HEK293 (cell line): ENCODE measurements at regions not wholly inside any gene's neighbourhood (a gene's known extent, or its start where the extent isn't known, plus 50 kb on each side); places are given as distances from the start of the nearest gene placed in this dataset.

ENCODE experiments used
- CTCF ChIA-PET: fragments of 350-600 bp; formaldehyde crosslinking; extraction: SDS; loops from one replicate; lab custom pipeline; 2021; ENCODE audit warnings: antibody characterized with exemption; lab: Yijun Ruan, JAX
- POLR2A ChIA-PET: fragments of 300-600 bp; formaldehyde crosslinking; extraction: SDS; loops from one replicate; lab custom pipeline; 2020; ENCODE audit warnings: antibody characterized with exemption, inconsistent platforms; lab: Yijun Ruan, JAX
- H3K27ac ChIP-seq: fragments of 200-500 bp; sonication (Bioruptor generic); 2 replicates; pipeline ENCODE4 v1.5.1; 2014; ENCODE audit warnings: low read depth, low read length, control low read depth, inconsistent platforms; ENCODE audit errors: extremely low read depth
- H3K36me3 ChIP-seq, 2 experiments: fragments of 200-500 bp in 1 of 2; sonication (Bioruptor generic) in 1 of 2; 1 replicate in 1 of 2; 2 replicates in 1 of 2; pipeline ENCODE4 v1.5.1; 2014 to 2017; ENCODE audit warnings: inconsistent platforms in 2 of 2, low read length in 2 of 2; ENCODE audit not compliant: control insufficient read depth in 2 of 2, insufficient read depth in 1 of 2
- H3K4me1 ChIP-seq: fragments of 200-500 bp; sonication (Bioruptor generic); 2 replicates; pipeline ENCODE4 v1.5.1; 2014; ENCODE audit warnings: mild to moderate bottlenecking, low read length, inconsistent platforms; ENCODE audit not compliant: control insufficient read depth, insufficient read depth
- H3K4me3 ChIP-seq: 2 replicates; pipeline ENCODE4 v1.5.1; 2011; ENCODE audit warnings: low read depth, mild to moderate bottlenecking, control low read depth, low read length, moderate library complexity
- H3K9me3 ChIP-seq: fragments of 200-500 bp; sonication (Bioruptor generic); 2 replicates; pipeline ENCODE4 v1.5.1; 2014; ENCODE audit warnings: low read depth, low read length, inconsistent platforms; ENCODE audit not compliant: control insufficient read depth, insufficient read depth
- GLI4 ChIP-seq: fragments of 450-650 bp; formaldehyde crosslinking; IDR thresholded peaks from 2 replicates; pipeline ENCODE4 v1.5.1; 2016; ENCODE audit warnings: missing biosample characterization, missing genetic modification characterization
- KLF10 ChIP-seq: fragments of 450-650 bp; IDR thresholded peaks from 2 replicates; pipeline ENCODE4 v1.5.1; 2018; ENCODE audit warnings: missing biosample characterization, mild to moderate bottlenecking, missing genetic modification characterization
- MYNN ChIP-seq: fragments of 450-650 bp; formaldehyde crosslinking; IDR thresholded peaks from 2 replicates; pipeline ENCODE4 v1.5.1; 2016; ENCODE audit warnings: missing biosample characterization, missing genetic modification characterization, borderline replicate concordance
- OSR2 ChIP-seq: fragments of 450-650 bp; formaldehyde crosslinking; IDR thresholded peaks from 2 replicates; pipeline ENCODE4 v1.5.1; 2016; ENCODE audit warnings: missing biosample characterization, missing genetic modification characterization
- RBAK ChIP-seq: fragments of 450-650 bp; formaldehyde crosslinking; IDR thresholded peaks from 2 replicates; pipeline ENCODE4 v1.5.1; 2016; ENCODE audit warnings: missing biosample characterization, missing genetic modification characterization
- SETDB1 ChIP-seq: IDR thresholded peaks from one replicate; pipeline ENCODE4 v1.6.1; 2017; ENCODE audit warnings: mild to moderate bottlenecking, low read length, moderate library complexity, mixed read lengths; ENCODE audit not compliant: insufficient read length
- ZBTB17 ChIP-seq: fragments of 450-650 bp; formaldehyde crosslinking; IDR thresholded peaks from 2 replicates; pipeline ENCODE4 v1.5.1; 2016; ENCODE audit warnings: missing biosample characterization, missing genetic modification characterization
- ZNF10 ChIP-seq: fragments of 450-650 bp; formaldehyde crosslinking; IDR thresholded peaks from 2 replicates; pipeline ENCODE4 v1.5.1; 2017; ENCODE audit warnings: missing biosample characterization, missing genetic modification characterization
- ZNF138 ChIP-seq: fragments of 450-650 bp; formaldehyde crosslinking; IDR thresholded peaks from 2 replicates; pipeline ENCODE4 v1.5.1; 2016; ENCODE audit warnings: missing biosample characterization, missing genetic modification characterization, borderline replicate concordance
- ZNF169 ChIP-seq: fragments of 450-650 bp; formaldehyde crosslinking; IDR thresholded peaks from 2 replicates; pipeline ENCODE4 v1.5.1; 2016; ENCODE audit warnings: missing biosample characterization, missing genetic modification characterization
- ZNF239 ChIP-seq: fragments of 450-650 bp; formaldehyde crosslinking; IDR thresholded peaks from 2 replicates; pipeline ENCODE4 v1.5.1; 2016; ENCODE audit warnings: missing biosample characterization, missing genetic modification characterization
- ZNF248 ChIP-seq: fragments of 450-650 bp; formaldehyde crosslinking; IDR thresholded peaks from 2 replicates; pipeline ENCODE4 v1.5.1; 2017; ENCODE audit warnings: missing biosample characterization, missing genetic modification characterization
- ZNF658 ChIP-seq: fragments of 450-650 bp; formaldehyde crosslinking; IDR thresholded peaks from 2 replicates; pipeline ENCODE4; 2016; ENCODE audit warnings: missing biosample characterization, missing genetic modification characterization
- ZNF791 ChIP-seq: fragments of 450-650 bp; formaldehyde crosslinking; IDR thresholded peaks from 2 replicates; pipeline ENCODE4 v1.5.1; 2016; ENCODE audit warnings: missing biosample characterization, missing genetic modification characterization
- ZNF837 ChIP-seq: fragments of 450-650 bp; formaldehyde crosslinking; IDR thresholded peaks from 2 replicates; pipeline ENCODE4 v1.5.1; 2016; ENCODE audit warnings: missing biosample characterization, missing genetic modification characterization
- TF ChIP-seq, protein P1 (sequence below): fragments of 450-650 bp; formaldehyde crosslinking; IDR thresholded peaks from 2 replicates; pipeline ENCODE4 v1.5.1; 2016; ENCODE audit warnings: missing biosample characterization, missing genetic modification characterization
- TF ChIP-seq, protein P2 (sequence below): fragments of 450-650 bp; formaldehyde crosslinking; IDR thresholded peaks from 2 replicates; pipeline ENCODE4 v1.5.1; 2016; ENCODE audit warnings: missing biosample characterization, missing genetic modification characterization
- TF ChIP-seq, protein P3 (sequence below): fragments of 450-650 bp; formaldehyde crosslinking; IDR thresholded peaks from 2 replicates; pipeline ENCODE4 v1.5.1; 2016; ENCODE audit warnings: missing biosample characterization, missing genetic modification characterization

DNA sequence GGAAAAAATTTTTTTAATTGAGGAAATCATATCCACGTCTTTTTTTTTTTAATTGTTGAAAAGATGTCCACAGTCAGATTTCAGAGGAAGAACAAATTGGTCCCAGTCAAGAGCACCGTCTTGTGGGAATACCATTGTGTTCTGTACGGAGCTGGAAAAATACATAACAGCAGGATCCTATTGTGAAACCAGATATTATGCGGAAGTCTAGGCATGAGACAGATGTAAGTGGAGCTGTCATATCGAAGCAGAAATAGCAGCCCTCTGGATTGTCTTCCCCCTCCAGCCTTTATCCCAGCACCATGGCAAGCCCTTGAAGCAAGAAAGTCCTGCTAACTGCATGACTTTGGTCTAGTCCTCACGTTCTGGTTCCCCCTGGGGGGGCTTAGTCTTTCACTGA, 391.6 kb upstream of the ASIC2 start:
- H3K27ac ChIP-seq, result no peak overlapping the region
- H3K4me3 ChIP-seq, result no peak overlapping the region
- H3K4me1 ChIP-seq, result no peaks in the 10 kb centered on the region
- no peaks in the 10 kb centered on the region for H3K9me3 ChIP-seq
- CTCF ChIA-PET, result interaction anchor here (0.6 to 2.4 kb wide), 6 partner anchors 10 to 69 kb away, joined by 3 to 19 read pairs (median 4); no protein-coding TSS in a partner anchor
- TF ChIP-seq ZBTB17 (tag by site-specific recombination) (no peak), ZNF791 (no peak), ZNF239 (no peak), MYNN (tag by site-specific recombination) (no peak)
- no peaks in the 10 kb centered on the region for H3K36me3 ChIP-seq
- POLR2A ChIA-PET, result no interaction called here

DNA sequence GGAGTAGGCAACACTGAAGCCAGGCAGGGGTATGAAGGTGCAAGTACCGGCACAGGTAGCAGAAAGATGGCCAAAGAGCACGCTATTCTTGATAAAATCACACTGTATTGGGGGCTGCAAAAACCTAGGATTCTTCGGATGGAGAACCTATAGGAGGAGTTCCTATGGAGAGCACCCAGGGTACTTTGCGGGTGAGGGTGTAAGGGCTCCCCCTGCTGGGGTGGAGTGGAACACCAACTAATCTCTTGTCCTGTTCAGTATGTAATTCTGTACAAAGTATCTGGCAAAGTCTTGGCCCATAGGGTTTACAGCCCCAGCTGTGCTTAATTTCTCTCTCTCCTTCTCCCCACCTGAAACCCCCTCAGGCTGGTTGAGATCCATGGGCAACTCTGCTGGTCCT, 393.1 kb upstream of the ASIC2 start:
- POLR2A ChIA-PET, result no interaction called here
- TF ChIP-seq, protein P1, sequence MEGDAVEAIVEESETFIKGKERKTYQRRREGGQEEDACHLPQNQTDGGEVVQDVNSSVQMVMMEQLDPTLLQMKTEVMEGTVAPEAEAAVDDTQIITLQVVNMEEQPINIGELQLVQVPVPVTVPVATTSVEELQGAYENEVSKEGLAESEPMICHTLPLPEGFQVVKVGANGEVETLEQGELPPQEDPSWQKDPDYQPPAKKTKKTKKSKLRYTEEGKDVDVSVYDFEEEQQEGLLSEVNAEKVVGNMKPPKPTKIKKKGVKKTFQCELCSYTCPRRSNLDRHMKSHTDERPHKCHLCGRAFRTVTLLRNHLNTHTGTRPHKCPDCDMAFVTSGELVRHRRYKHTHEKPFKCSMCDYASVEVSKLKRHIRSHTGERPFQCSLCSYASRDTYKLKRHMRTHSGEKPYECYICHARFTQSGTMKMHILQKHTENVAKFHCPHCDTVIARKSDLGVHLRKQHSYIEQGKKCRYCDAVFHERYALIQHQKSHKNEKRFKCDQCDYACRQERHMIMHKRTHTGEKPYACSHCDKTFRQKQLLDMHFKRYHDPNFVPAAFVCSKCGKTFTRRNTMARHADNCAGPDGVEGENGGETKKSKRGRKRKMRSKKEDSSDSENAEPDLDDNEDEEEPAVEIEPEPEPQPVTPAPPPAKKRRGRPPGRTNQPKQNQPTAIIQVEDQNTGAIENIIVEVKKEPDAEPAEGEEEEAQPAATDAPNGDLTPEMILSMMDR (tag by site-specific recombination), result no peak
- no peak for TF ChIP-seq ZNF169
- TF ChIP-seq SETDB1, result no peak
- no peak for TF ChIP-seq ZNF10 (tag by site-specific recombination)
- TF ChIP-seq, protein P2, sequence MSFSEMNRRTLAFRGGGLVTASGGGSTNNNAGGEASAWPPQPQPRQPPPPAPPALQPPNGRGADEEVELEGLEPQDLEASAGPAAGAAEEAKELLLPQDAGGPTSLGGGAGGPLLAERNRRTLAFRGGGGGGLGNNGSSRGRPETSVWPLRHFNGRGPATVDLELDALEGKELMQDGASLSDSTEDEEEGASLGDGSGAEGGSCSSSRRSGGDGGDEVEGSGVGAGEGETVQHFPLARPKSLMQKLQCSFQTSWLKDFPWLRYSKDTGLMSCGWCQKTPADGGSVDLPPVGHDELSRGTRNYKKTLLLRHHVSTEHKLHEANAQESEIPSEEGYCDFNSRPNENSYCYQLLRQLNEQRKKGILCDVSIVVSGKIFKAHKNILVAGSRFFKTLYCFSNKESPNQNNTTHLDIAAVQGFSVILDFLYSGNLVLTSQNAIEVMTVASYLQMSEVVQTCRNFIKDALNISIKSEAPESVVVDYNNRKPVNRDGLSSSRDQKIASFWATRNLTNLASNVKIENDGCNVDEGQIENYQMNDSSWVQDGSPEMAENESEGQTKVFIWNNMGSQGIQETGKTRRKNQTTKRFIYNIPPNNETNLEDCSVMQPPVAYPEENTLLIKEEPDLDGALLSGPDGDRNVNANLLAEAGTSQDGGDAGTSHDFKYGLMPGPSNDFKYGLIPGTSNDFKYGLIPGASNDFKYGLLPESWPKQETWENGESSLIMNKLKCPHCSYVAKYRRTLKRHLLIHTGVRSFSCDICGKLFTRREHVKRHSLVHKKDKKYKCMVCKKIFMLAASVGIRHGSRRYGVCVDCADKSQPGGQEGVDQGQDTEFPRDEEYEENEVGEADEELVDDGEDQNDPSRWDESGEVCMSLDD (tag by site-specific recombination), result no peak
- TF ChIP-seq ZNF138 (tag by site-specific recombination), result no peak
- no peak for TF ChIP-seq ZBTB17 (tag by site-specific recombination)
- TF ChIP-seq, protein P3, sequence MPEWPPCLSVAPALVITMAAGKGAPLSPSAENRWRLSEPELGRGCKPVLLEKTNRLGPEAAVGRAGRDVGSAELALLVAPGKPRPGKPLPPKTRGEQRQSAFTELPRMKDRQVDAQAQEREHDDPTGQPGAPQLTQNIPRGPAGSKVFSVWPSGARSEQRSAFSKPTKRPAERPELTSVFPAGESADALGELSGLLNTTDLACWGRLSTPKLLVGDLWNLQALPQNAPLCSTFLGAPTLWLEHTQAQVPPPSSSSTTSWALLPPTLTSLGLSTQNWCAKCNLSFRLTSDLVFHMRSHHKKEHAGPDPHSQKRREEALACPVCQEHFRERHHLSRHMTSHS (tag by site-specific recombination), result no peak
- TF ChIP-seq ZNF658 (tag by site-specific recombination), result no peak
- no peak for TF ChIP-seq KLF10 (tag by site-specific recombination)
- no peak for TF ChIP-seq GLI4
- TF ChIP-seq ZNF837 (tag by site-specific recombination), result no peak
- CTCF ChIA-PET, result interaction anchor here (0.7 to 1.6 kb wide), 12 partner anchors 11 to 786 kb away, joined by 3 to 10 read pairs (median 3); no protein-coding TSS in a partner anchor
- H3K4me1 ChIP-seq, result no peaks in the 10 kb centered on the region
- H3K36me3 ChIP-seq, result no peaks in the 10 kb centered on the region
- H3K9me3 ChIP-seq, result no peaks in the 10 kb centered on the region
- no peak overlapping the region for H3K4me3 ChIP-seq
- H3K27ac ChIP-seq, result no peak overlapping the region

DNA sequence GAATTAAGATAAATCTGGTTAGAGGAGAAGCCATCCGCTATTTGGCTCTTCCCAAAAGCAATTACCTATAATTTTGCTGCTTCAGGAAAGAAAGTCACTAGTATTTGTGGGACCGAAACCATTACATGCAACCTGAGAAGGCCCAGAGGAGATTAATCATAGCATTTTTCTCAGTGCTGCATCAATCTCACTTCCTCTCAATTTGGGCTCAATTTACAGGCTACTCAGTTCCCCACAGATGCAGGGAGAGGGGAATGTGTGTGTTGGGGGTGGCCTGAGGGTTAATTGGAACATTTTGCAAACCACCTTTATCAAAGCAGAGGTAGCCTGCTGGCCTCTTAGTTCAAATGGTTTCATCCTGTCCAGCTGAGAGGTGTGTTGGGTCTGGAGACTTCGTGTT, 394.7 kb upstream of the ASIC2 start:
- H3K9me3 ChIP-seq, result no peaks in the 10 kb centered on the region
- ChIA-PET CTCF (interaction anchor here (0.8 to 0.9 kb wide), 2 partner anchors 13 to 38 kb away, joined by 3 read pairs; no protein-coding TSS in a partner anchor), POLR2A (no interaction called here)
- no peak overlapping the region for H3K4me3 ChIP-seq
- H3K36me3 ChIP-seq, result no peaks in the 10 kb centered on the region
- no peaks in the 10 kb centered on the region for H3K4me1 ChIP-seq
- TF ChIP-seq OSR2 (tag by site-specific recombination) (no peak), ZNF248 (tag by site-specific recombination) (no peak), RBAK (no peak)
- no peak overlapping the region for H3K27ac ChIP-seq
